ENCODE measurements at regions not wholly inside any gene's neighbourhood (a gene's known extent, or its start where the extent isn't known, plus 50 kb on each side); places are given as distances from the start of the nearest gene placed in this dataset.

GRCh38 chr4:125801373-125801772, 486.6 kb downstream of the FAT4 start:
- no peak for DNase-seq (ENCODE audit: low read depth, low spot score)
- Histone ChIP-seq H3K4me3 (ENCODE audit: insufficient read length, low read depth) (no peak overlapping the region), H3K9ac (ENCODE audit: insufficient read length, low read depth) (no peak overlapping the region), H3K4me1 (ENCODE audit: insufficient read depth, insufficient read length) (no peaks in the 10 kb centered on the region), H3K36me3 (ENCODE audit: insufficient read depth, insufficient read length, low read length) (no peaks in the 10 kb centered on the region), H3K27me3 (ENCODE audit: insufficient read depth, insufficient read length) (no peaks in the 10 kb centered on the region), H3K9me3 (ENCODE audit: insufficient read depth, low read length) (no peaks in the 10 kb centered on the region)
- TF ChIP-seq YY1 (IDR thresholded peaks at IDR 0.05; ENCODE audit: insufficient read depth, insufficient read length) (no peak), ZNF274 (IDR thresholded peaks at IDR 0.05; ENCODE audit: low read depth, low read length) (no peak), SUZ12 (IDR thresholded peaks at IDR 0.05; ENCODE audit: extremely low read depth, insufficient read depth, insufficient read length) (no peak)

- no peaks in the 10 kb centered on the region for H3K4me1 ChIP-seq (ENCODE audit: insufficient read depth, insufficient read length)
- no peaks in the 10 kb centered on the region for H3K27me3 ChIP-seq (ENCODE audit: insufficient read depth, insufficient read length)
- H3K4me3 ChIP-seq (ENCODE audit: insufficient read length, low read depth): no peak overlapping the region
- DNase-seq (ENCODE audit: low read depth, low spot score): no peak
- H3K9me3 ChIP-seq (ENCODE audit: insufficient read depth, low read length): no peaks in the 10 kb centered on the region
- TF ChIP-seq ZNF274 (IDR thresholded peaks at IDR 0.05; ENCODE audit: low read depth, low read length) (no peak), SUZ12 (IDR thresholded peaks at IDR 0.05; ENCODE audit: extremely low read depth, insufficient read depth, insufficient read length) (no peak), YY1 (IDR thresholded peaks at IDR 0.05; ENCODE audit: insufficient read depth, insufficient read length) (no peak)
- H3K36me3 ChIP-seq (ENCODE audit: insufficient read depth, insufficient read length, low read length): no peaks in the 10 kb centered on the region
- no peak overlapping the region for H3K9ac ChIP-seq (ENCODE audit: insufficient read length, low read depth)
Observed at GRCh38 chr4:125801924-125802323, 487.2 kb downstream of the FAT4 start.

DNA sequence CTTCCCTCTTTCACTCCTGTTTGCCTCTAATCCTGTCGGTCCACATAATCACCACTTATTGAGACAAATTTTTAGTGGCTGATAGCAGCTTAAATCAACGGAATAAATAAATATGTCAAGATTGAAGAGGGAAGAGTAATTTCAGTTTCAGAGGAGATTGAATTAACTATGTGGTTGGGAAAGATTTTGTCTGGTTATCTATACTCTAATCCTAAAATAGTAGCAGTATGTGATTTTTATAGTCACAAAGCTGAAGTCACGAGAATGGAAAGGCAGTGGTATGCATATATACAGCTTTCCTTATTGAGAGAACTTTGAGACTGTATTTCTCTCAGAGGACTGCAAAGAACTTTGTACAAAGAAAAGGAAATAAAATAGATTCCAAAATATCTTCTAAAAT, 493.3 kb downstream of the FAT4 start:
- Histone ChIP-seq H3K4me1 (ENCODE audit: insufficient read depth, insufficient read length) (no peaks in the 10 kb centered on the region), H3K27me3 (ENCODE audit: insufficient read depth, insufficient read length) (no peaks in the 10 kb centered on the region), H3K9me3 (ENCODE audit: insufficient read depth, low read length) (no peaks in the 10 kb centered on the region), H3K36me3 (ENCODE audit: insufficient read depth, insufficient read length, low read length) (no peaks in the 10 kb centered on the region), H3K9ac (ENCODE audit: insufficient read length, low read depth) (no peak overlapping the region), H3K4me3 (ENCODE audit: insufficient read length, low read depth) (no peak overlapping the region)
- DNase-seq (ENCODE audit: low read depth, low spot score): no peak
- no peak for TF ChIP-seq ZNF274 (IDR thresholded peaks at IDR 0.05; ENCODE audit: low read depth, low read length)
- no peak for TF ChIP-seq YY1 (IDR thresholded peaks at IDR 0.05; ENCODE audit: insufficient read depth, insufficient read length)
- TF ChIP-seq SUZ12 (IDR thresholded peaks at IDR 0.05; ENCODE audit: extremely low read depth, insufficient read depth, insufficient read length): no peak

DNA sequence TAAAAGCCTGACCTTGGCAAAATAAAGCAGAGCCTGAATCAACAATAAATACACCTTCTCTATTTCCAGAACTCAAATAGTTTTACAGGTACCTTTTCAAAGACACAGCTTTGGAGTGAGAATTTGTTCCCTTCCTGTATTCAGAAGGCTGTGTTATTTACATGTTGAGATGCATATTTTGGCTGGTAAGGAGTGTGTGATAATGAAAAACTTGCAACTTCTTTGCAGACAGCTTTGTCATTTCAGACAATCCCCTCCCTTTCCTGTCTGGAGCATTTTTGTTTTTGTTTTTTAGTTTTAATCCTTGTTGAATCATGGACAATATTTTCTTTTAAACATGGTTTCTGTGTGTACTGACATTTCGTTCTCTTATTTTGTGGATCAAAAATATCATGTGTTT, 493.8 kb downstream of the FAT4 start:
- Histone ChIP-seq H3K4me1 (ENCODE audit: insufficient read depth, insufficient read length) (no peaks in the 10 kb centered on the region), H3K9ac (ENCODE audit: insufficient read length, low read depth) (no peak overlapping the region), H3K4me3 (ENCODE audit: insufficient read length, low read depth) (no peak overlapping the region), H3K36me3 (ENCODE audit: insufficient read depth, insufficient read length, low read length) (no peaks in the 10 kb centered on the region), H3K27me3 (ENCODE audit: insufficient read depth, insufficient read length) (no peaks in the 10 kb centered on the region), H3K9me3 (ENCODE audit: insufficient read depth, low read length) (no peaks in the 10 kb centered on the region)
- DNase-seq (ENCODE audit: low read depth, low spot score): no peak
- no peak for TF ChIP-seq YY1 (IDR thresholded peaks at IDR 0.05; ENCODE audit: insufficient read depth, insufficient read length)
- TF ChIP-seq ZNF274 (IDR thresholded peaks at IDR 0.05; ENCODE audit: low read depth, low read length): no peak
- no peak for TF ChIP-seq SUZ12 (IDR thresholded peaks at IDR 0.05; ENCODE audit: extremely low read depth, insufficient read depth, insufficient read length)

GRCh38 chr4:125811892-125812291, 497.1 kb downstream of the FAT4 start:
- no peak for DNase-seq (ENCODE audit: low read depth, low spot score)
- H3K9me3 ChIP-seq (ENCODE audit: insufficient read depth, low read length): no peaks in the 10 kb centered on the region
- TF ChIP-seq YY1 (IDR thresholded peaks at IDR 0.05; ENCODE audit: insufficient read depth, insufficient read length): no peak
- TF ChIP-seq ZNF274 (IDR thresholded peaks at IDR 0.05; ENCODE audit: low read depth, low read length): no peak
- TF ChIP-seq SUZ12 (IDR thresholded peaks at IDR 0.05; ENCODE audit: extremely low read depth, insufficient read depth, insufficient read length): no peak
- H3K4me1 ChIP-seq (ENCODE audit: insufficient read depth, insufficient read length): no peaks in the 10 kb centered on the region
- no peak overlapping the region for H3K4me3 ChIP-seq (ENCODE audit: insufficient read length, low read depth)
- H3K36me3 ChIP-seq (ENCODE audit: insufficient read depth, insufficient read length, low read length): no peaks in the 10 kb centered on the region
- H3K27me3 ChIP-seq (ENCODE audit: insufficient read depth, insufficient read length): no peaks in the 10 kb centered on the region
- H3K9ac ChIP-seq (ENCODE audit: insufficient read length, low read depth): no peak overlapping the region

DNA sequence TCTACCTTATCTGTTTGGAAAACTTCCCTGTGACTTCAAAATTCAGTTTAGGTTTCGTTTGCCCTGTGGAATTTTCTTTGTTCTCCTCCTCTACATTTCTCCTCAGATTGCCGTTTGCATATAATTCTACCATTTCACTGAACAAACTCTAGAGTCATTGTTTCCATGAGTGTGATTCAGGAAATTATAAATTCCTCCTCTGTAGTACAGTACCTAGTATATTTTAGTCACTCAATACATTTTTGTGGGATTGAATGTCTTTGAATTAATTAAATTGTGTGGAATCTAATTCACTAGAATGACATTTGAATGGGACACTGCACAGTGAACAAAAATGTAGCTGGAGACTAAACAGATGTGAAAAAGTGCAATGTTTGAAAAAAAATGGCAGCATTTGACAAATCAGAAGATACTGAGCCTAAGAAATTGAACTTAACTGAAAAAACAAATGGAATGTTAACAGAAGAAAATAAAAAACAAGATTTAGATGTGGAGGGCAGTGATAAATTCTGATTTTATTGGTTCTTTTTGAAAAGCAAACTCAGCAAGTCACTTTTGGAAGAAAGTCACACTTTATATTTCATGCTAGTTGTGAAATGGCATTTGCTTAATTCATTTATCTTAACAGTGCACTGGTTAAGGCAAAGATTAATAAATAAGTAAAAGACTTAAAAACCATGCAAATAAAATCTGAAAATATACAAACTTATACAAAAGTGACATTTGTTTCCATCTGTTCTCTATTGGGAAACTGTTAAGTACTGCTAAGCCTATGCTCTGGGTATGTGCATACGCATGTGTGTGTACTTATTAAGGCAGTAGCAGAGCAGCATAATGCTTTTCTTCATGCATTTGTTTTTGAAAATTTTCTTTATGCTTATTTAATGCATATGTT, 512.3 kb downstream of the FAT4 start:
- Histone ChIP-seq H3K9ac (ENCODE audit: insufficient read length, low read depth) (no peak overlapping the region), H3K9me3 (ENCODE audit: insufficient read depth, low read length) (no peaks in the 10 kb centered on the region), H3K36me3 (ENCODE audit: insufficient read depth, insufficient read length, low read length) (no peaks in the 10 kb centered on the region), H3K4me3 (ENCODE audit: insufficient read length, low read depth) (no peak overlapping the region), H3K27me3 (ENCODE audit: insufficient read depth, insufficient read length) (no peaks in the 10 kb centered on the region), H3K4me1 (ENCODE audit: insufficient read depth, insufficient read length) (no peaks in the 10 kb centered on the region)
- TF ChIP-seq SUZ12 (IDR thresholded peaks at IDR 0.05; ENCODE audit: extremely low read depth, insufficient read depth, insufficient read length) (no peak), ZNF274 (IDR thresholded peaks at IDR 0.05; ENCODE audit: low read depth, low read length) (no peak), YY1 (IDR thresholded peaks at IDR 0.05; ENCODE audit: insufficient read depth, insufficient read length) (no peak)
- no peak for DNase-seq (ENCODE audit: low read depth, low spot score)

DNA sequence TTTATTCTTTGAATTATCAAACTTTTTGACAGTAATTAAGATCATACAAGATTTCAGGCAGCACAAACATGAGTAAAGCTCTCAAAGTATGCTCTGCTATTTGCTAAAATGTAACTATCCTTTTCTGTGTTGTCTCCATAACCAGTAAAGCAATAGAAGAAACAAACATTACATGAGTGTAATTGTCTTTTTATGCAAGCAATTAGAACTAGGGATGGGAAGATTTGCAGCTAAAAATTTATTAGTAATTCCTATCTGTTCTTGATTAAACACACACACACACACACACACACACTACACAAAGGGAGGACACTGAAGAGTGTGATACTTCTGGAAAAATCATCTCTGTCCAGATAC, 512.9 kb downstream of the FAT4 start:
- Histone ChIP-seq H3K4me3 (ENCODE audit: insufficient read length, low read depth) (no peak overlapping the region), H3K9me3 (ENCODE audit: insufficient read depth, low read length) (no peaks in the 10 kb centered on the region), H3K4me1 (ENCODE audit: insufficient read depth, insufficient read length) (no peaks in the 10 kb centered on the region), H3K36me3 (ENCODE audit: insufficient read depth, insufficient read length, low read length) (no peaks in the 10 kb centered on the region), H3K27me3 (ENCODE audit: insufficient read depth, insufficient read length) (no peaks in the 10 kb centered on the region), H3K9ac (ENCODE audit: insufficient read length, low read depth) (no peak overlapping the region)
- DNase-seq (ENCODE audit: low read depth, low spot score): no peak
- TF ChIP-seq ZNF274 (IDR thresholded peaks at IDR 0.05; ENCODE audit: low read depth, low read length) (no peak), SUZ12 (IDR thresholded peaks at IDR 0.05; ENCODE audit: extremely low read depth, insufficient read depth, insufficient read length) (no peak), YY1 (IDR thresholded peaks at IDR 0.05; ENCODE audit: insufficient read depth, insufficient read length) (no peak)
